ENCODE measurements at regions not wholly inside any gene's neighbourhood (a gene's known extent, or its start where the extent isn't known, plus 50 kb on each side); places are given as distances from the start of the nearest gene placed in this dataset.
"Not testable (repeated sequence)": the region's sequence is repeated elsewhere in the genome, so short reads cannot be mapped to it uniquely, and the experiment has no call there.

- DNase-seq = not testable (repeated sequence)
These were observed 383.1 kb upstream of the ZEB2 start for GRCh38 chr2:144903045-144903444.

GRCh38 chr2:144901386-144901785 is 381.5 kb upstream of the ZEB2 start:
- not testable (repeated sequence) for DNase-seq

- DNase-seq = no peak
These were observed 376.4 kb upstream of the ZEB2 start for GRCh38 chr2:144896341-144896740.

GRCh38 chr2:144894612-144895599 is 375.0 kb upstream of the ZEB2 start:
- no peak for DNase-seq

- DNase-seq = no peak
These were observed 373.5 kb upstream of the ZEB2 start for GRCh38 chr2:144893464-144893863.

GRCh38 chr2:144890828-144891227 is 370.9 kb upstream of the ZEB2 start:
- no peak for DNase-seq

- no peak for DNase-seq
These were observed 369.4 kb upstream of the ZEB2 start for GRCh38 chr2:144889348-144889747.

- no peak for DNase-seq
These were observed 366.9 kb upstream of the ZEB2 start for GRCh38 chr2:144886862-144887261.

GRCh38 chr2:144877893-144878292 is 358.0 kb upstream of the ZEB2 start:
- no peak for DNase-seq

GRCh38 chr2:144876013-144876412 is 356.1 kb upstream of the ZEB2 start:
- DNase-seq = no peak

- no peak for DNase-seq
These were observed 355.5 kb upstream of the ZEB2 start for GRCh38 chr2:144875290-144875969.

- no peak for DNase-seq
These were observed 345.8 kb upstream of the ZEB2 start for GRCh38 chr2:144865670-144866069.

- DNase-seq = no peak
These were observed 339.8 kb upstream of the ZEB2 start for GRCh38 chr2:144859716-144860115.

- DNase-seq = no peak
These were observed 338.3 kb upstream of the ZEB2 start for GRCh38 chr2:144858211-144858610.

GRCh38 chr2:144854596-144854995 is 334.7 kb upstream of the ZEB2 start:
- no peak for DNase-seq

- DNase-seq = no peak
These were observed 329.7 kb upstream of the ZEB2 start for GRCh38 chr2:144849612-144850011.

GRCh38 chr2:144848423-144848822 is 328.5 kb upstream of the ZEB2 start:
- DNase-seq = no peak

- no peak for DNase-seq
These were observed 327.6 kb upstream of the ZEB2 start for GRCh38 chr2:144847347-144848080.

GRCh38 chr2:144836635-144837350 is 316.9 kb upstream of the ZEB2 start:
- no peak for DNase-seq

GRCh38 chr2:144835634-144836350 is 315.9 kb upstream of the ZEB2 start:
- no peak for DNase-seq

- DNase-seq = no peak
These were observed 315.2 kb upstream of the ZEB2 start for GRCh38 chr2:144834998-144835633.
